Sigmoid colon (tissue), 6 donors: ENCODE measurements at regions not wholly inside any gene's neighbourhood (a gene's known extent, or its start where the extent isn't known, plus 50 kb on each side); places are given as distances from the start of the nearest gene placed in this dataset.

Experiments used
- DNase-seq: peaks from one replicate; pipeline ENCODE4 v3.0.0-alpha.2; 2019
- H3K27ac ChIP-seq, 4 donors: fragments of 200-600 bp; sonication (generic); one replicate each; pipeline ENCODE4 v1.5.1; 2016 to 2019; ENCODE audit warnings: mild to moderate bottlenecking in 1 of 4
- H3K27me3 ChIP-seq, 3 donors: fragments of 200-600 bp; sonication (generic); one replicate each; pipeline ENCODE4 v1.5.1; 2019; ENCODE audit warnings: mild to moderate bottlenecking in 1 of 3
- H3K36me3 ChIP-seq, 4 donors: fragments of 200-600 bp; sonication (generic); one replicate each; pipeline ENCODE4 v1.5.1; 2016 to 2019
- H3K4me1 ChIP-seq, 4 donors: fragments of 200-600 bp; sonication (generic); one replicate each; pipeline ENCODE4 v1.5.1; 2017 to 2019
- H3K4me3 ChIP-seq, 4 donors: fragments of 200-600 bp; sonication (generic); one replicate each; pipeline ENCODE4 v1.5.1; 2017 to 2019; ENCODE audit warnings: mild to moderate bottlenecking in 2 of 4, moderate library complexity in 1 of 4
- H3K9me3 ChIP-seq, 4 donors: fragments of 200-600 bp in 3 of 4; sonication (generic) in 3 of 4; one replicate each; pipeline versions ENCODE4 v1.5.1 to v1.6.1; 2013 to 2019
- EP300 ChIP-seq, 4 donors: sonication (generic); formaldehyde crosslinking; IDR thresholded peaks; one replicate each; pipeline ENCODE4 v1.6.1; 2017; ENCODE audit warnings: antibody characterized with exemption in 4 of 4
- POLR2A ChIP-seq, 2 donors: fragments of 450-650 bp; IDR thresholded peaks; one replicate each; pipeline ENCODE4 v1.6.1; 2016; ENCODE audit warnings: antibody characterized with exemption in 2 of 2, mild to moderate bottlenecking in 2 of 2, moderate library complexity in 2 of 2
- POLR2AphosphoS5 ChIP-seq, 4 donors: sonication (generic); formaldehyde crosslinking; IDR thresholded peaks; one replicate each; pipeline ENCODE4 v1.6.1; 2017; ENCODE audit warnings: antibody characterized with exemption in 4 of 4
- WGBS, 2 donors: extraction: QIAGEN DNeasy Blood & Tissue Kit; methylation state at CpG; one replicate each; pipeline ENCODE4 v1.1.7; 2013; 5-methylcytosine and 5-hydroxymethylcytosine counted together
- intact Hi-C: fragments of 100-400 bp; cut with DNase I; formaldehyde crosslinking; loops from one replicate; pipeline ENCODE4 v1.15.1; 2023
- TF ChIP-seq, protein P1 (sequence below), 4 experiments: fragments of 450-650 bp in 3 of 4; fragments of 200-600 bp in 1 of 4; IDR thresholded peaks; one replicate each; pipeline ENCODE4 v1.5.1; 2016 to 2019; ENCODE audit warnings: antibody characterized with exemption in 4 of 4, mild to moderate bottlenecking in 3 of 4, moderate library complexity in 2 of 4
- donor health status: healthy with polysubstance abuse.
- donor health status: healthy.

- H3K27me3 ChIP-seq: no peaks in the 10 kb centered on the region
- peaks cover 0 to 10% (median 2%) of the 10 kb centered on the region in 4 donors for H3K9me3 ChIP-seq
- no peak overlapping the region for H3K27ac ChIP-seq
- intact Hi-C loops: no loop called here
- no peaks in the 10 kb centered on the region for H3K36me3 ChIP-seq
- H3K4me1 ChIP-seq: no peaks in the 10 kb centered on the region
- TF ChIP-seq, protein P1, sequence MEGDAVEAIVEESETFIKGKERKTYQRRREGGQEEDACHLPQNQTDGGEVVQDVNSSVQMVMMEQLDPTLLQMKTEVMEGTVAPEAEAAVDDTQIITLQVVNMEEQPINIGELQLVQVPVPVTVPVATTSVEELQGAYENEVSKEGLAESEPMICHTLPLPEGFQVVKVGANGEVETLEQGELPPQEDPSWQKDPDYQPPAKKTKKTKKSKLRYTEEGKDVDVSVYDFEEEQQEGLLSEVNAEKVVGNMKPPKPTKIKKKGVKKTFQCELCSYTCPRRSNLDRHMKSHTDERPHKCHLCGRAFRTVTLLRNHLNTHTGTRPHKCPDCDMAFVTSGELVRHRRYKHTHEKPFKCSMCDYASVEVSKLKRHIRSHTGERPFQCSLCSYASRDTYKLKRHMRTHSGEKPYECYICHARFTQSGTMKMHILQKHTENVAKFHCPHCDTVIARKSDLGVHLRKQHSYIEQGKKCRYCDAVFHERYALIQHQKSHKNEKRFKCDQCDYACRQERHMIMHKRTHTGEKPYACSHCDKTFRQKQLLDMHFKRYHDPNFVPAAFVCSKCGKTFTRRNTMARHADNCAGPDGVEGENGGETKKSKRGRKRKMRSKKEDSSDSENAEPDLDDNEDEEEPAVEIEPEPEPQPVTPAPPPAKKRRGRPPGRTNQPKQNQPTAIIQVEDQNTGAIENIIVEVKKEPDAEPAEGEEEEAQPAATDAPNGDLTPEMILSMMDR (IDR thresholded peaks at IDR 0.05): no peak
- TF ChIP-seq EP300 (IDR thresholded peaks at IDR 0.05) (no peak), POLR2A (IDR thresholded peaks at IDR 0.05) (no peak), POLR2AphosphoS5 (IDR thresholded peaks at IDR 0.05) (no peak)
- no peak for DNase-seq
- H3K4me3 ChIP-seq: no peak overlapping the region
These were observed 528.1 kb downstream of the NPIPA7 start for GRCh38 chr16:16907089-16907488.

DNA sequence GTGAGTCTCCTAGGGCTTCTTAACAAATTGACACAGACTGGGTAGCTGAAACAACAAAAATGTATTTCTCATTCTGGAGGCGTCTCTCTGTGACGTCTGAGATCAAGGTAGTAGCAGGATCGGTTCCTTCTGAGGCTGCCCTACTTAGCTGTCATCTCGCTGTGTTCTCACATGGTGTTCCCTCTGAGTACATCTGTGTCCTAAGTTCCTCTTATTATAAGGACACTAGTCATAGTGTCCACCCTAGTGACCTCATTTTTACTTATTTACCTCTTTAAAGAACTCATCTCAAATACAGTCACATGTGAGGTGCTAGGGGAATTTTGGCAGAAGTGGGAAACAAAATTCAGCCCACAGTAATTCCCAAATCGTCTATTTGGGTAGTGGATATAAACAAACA, 529.1 kb downstream of the NPIPA7 start:
- WGBS, 2 donors: 77 to 78% methylated on average over 5 of the region's 5 CpGs
- DNase-seq: no peak
- Histone ChIP-seq H3K9me3 (peaks cover 0 to 6% (median 2%) of the 10 kb centered on the region in 4 donors), H3K27me3 (no peaks in the 10 kb centered on the region), H3K36me3 (no peaks in the 10 kb centered on the region), H3K4me3 (no peak overlapping the region), H3K27ac (no peak overlapping the region), H3K4me1 (no peaks in the 10 kb centered on the region)
- TF ChIP-seq EP300 (IDR thresholded peaks at IDR 0.05) (no peak), POLR2AphosphoS5 (IDR thresholded peaks at IDR 0.05) (no peak), POLR2A (IDR thresholded peaks at IDR 0.05) (no peak)
- TF ChIP-seq, protein P1 (IDR thresholded peaks at IDR 0.05): no peak
- intact Hi-C loops: no loop called here

- Histone ChIP-seq H3K27ac (no peak overlapping the region), H3K9me3 (peaks cover 0 to under 1% (median 0%) of the 10 kb centered on the region in 4 donors), H3K27me3 (no peaks in the 10 kb centered on the region), H3K36me3 (no peaks in the 10 kb centered on the region), H3K4me1 (no peaks in the 10 kb centered on the region), H3K4me3 (no peak overlapping the region)
- TF ChIP-seq EP300 (IDR thresholded peaks at IDR 0.05): no peak
- no peak for TF ChIP-seq POLR2AphosphoS5 (IDR thresholded peaks at IDR 0.05)
- no peak for TF ChIP-seq POLR2A (IDR thresholded peaks at IDR 0.05)
- TF ChIP-seq, protein P1 (IDR thresholded peaks at IDR 0.05): no peak
- no peak for DNase-seq
- intact Hi-C loops: no loop called here
- 73 to 76% methylated on average over 3 of the region's 3 CpGs for WGBS, 2 donors
These were observed 530.2 kb downstream of the NPIPA7 start for GRCh38 chr16:16909126-16909525.

GRCh38 chr16:16910666-16911065, 531.7 kb downstream of the NPIPA7 start:
- Histone ChIP-seq H3K4me1 (peaks cover 0 to 3% (median 0%) of the 10 kb centered on the region in 4 donors), H3K27me3 (no peaks in the 10 kb centered on the region), H3K9me3 (no peaks in the 10 kb centered on the region), H3K4me3 (no peak overlapping the region), H3K36me3 (no peaks in the 10 kb centered on the region), H3K27ac (no peak overlapping the region)
- WGBS, 2 donors: 73 to 81% methylated on average over 1 of the region's 1 CpG
- intact Hi-C loops: no loop called here
- DNase-seq: no peak
- TF ChIP-seq, protein P1 (IDR thresholded peaks at IDR 0.05): no peak
- no peak for TF ChIP-seq POLR2A (IDR thresholded peaks at IDR 0.05)
- TF ChIP-seq EP300 (IDR thresholded peaks at IDR 0.05): no peak
- no peak for TF ChIP-seq POLR2AphosphoS5 (IDR thresholded peaks at IDR 0.05)

DNA sequence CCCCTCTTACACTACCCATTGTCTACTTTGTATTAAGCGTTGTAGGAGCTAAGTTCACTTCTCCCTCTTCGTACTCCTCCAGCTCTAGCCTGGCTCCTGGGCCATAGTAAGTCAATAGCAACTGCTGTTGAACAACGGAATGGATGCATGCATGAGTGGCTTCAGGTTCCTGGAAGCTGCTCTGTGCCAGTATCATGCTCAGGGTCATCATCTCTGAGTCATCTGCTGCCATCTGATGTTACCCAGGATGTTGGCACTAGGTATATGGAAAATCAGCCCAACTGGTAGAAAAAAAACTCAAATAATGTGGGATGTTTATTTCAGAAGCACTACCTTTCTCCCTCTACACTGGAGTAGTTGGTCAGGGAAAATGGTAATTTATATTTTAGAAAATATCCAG, 536.8 kb downstream of the NPIPA7 start:
- DNase-seq: no peak
- 49 to 56% methylated on average over 3 of the region's 3 CpGs for WGBS, 2 donors
- H3K4me1 ChIP-seq: peaks cover 0 to 18% (median 6%) of the 10 kb centered on the region in 4 donors
- no peaks in the 10 kb centered on the region for H3K36me3 ChIP-seq
- H3K27me3 ChIP-seq: no peaks in the 10 kb centered on the region
- H3K27ac ChIP-seq: no peak overlapping the region
- no peaks in the 10 kb centered on the region for H3K9me3 ChIP-seq
- H3K4me3 ChIP-seq: no peak overlapping the region
- intact Hi-C loops: no loop called here
- no peak for TF ChIP-seq POLR2A (IDR thresholded peaks at IDR 0.05)
- TF ChIP-seq, protein P1 (IDR thresholded peaks at IDR 0.05): no peak
- TF ChIP-seq POLR2AphosphoS5 (IDR thresholded peaks at IDR 0.05): peak in 1 of 4 donors; percentile 46
- TF ChIP-seq EP300 (IDR thresholded peaks at IDR 0.05): no peak
